Esophagus squamous epithelium (tissue), 5 donors: ENCODE measurements at regions not wholly inside any gene's neighbourhood (a gene's known extent, or its start where the extent isn't known, plus 50 kb on each side); places are given as distances from the start of the nearest gene placed in this dataset.

Source experiments
- DNase-seq: peaks from one replicate; lab custom pipeline; 2025; lab: John Stamatoyannopoulos, UW
- H3K27ac ChIP-seq, 4 donors: fragments of 200-600 bp; sonication (generic); one replicate each; pipeline ENCODE4 v1.5.1; 2016 to 2019; ENCODE audit warnings: mild to moderate bottlenecking in 1 of 4
- H3K27me3 ChIP-seq, 4 donors: fragments of 200-600 bp; sonication (generic); 1 replicate in 3 of 4; 2 replicates in 1 of 4; pipeline versions ENCODE4 v1.5.1 to v1.6.0; 2017 to 2021; ENCODE audit warnings: antibody characterized with exemption in 1 of 4
- H3K36me3 ChIP-seq, 3 donors: fragments of 200-600 bp; sonication (generic); one replicate each; pipeline ENCODE4 v1.5.1; 2016 to 2019
- H3K4me1 ChIP-seq, 3 donors: fragments of 200-600 bp; sonication (generic); one replicate each; pipeline ENCODE4 v1.5.1; 2017 to 2019
- H3K4me3 ChIP-seq, 4 donors: fragments of 200-600 bp; sonication (generic); 1 replicate in 3 of 4; 2 replicates in 1 of 4; pipeline ENCODE4 v1.5.1; 2016 to 2019; ENCODE audit warnings: mild to moderate bottlenecking in 2 of 4, moderate library complexity in 1 of 4
- H3K9me3 ChIP-seq, 3 donors: fragments of 200-600 bp; sonication (generic); one replicate each; pipeline ENCODE4 v1.5.1; 2016 to 2019
- POLR2A ChIP-seq, 4 donors: fragments of 450-650 bp; IDR thresholded peaks; one replicate each; pipeline ENCODE4 v1.6.1; 2017; ENCODE audit warnings: antibody characterized with exemption in 4 of 4, mild to moderate bottlenecking in 4 of 4, moderate library complexity in 3 of 4
- WGBS, 2 donors: methylation state at CpG; one replicate each; pipeline ENCODE4 v1.1.5; 2018; 5-methylcytosine and 5-hydroxymethylcytosine counted together
- intact Hi-C: fragments of 100-400 bp; cut with DNase I; formaldehyde crosslinking; loops from one replicate; pipeline ENCODE4 v1.15.0; 2022
- TF ChIP-seq, protein P1 (sequence below), 6 experiments: fragments of 450-650 bp in 4 of 6; fragments of 200-600 bp in 2 of 6; sonication (generic) in 2 of 6; IDR thresholded peaks; one replicate each; pipeline ENCODE4 v1.5.1; 2016 to 2019; ENCODE audit warnings: antibody characterized with exemption in 6 of 6, mild to moderate bottlenecking in 4 of 6, moderate library complexity in 4 of 6
- donor health status: DM: yes; HTN: yes; CAD: no.

DNA sequence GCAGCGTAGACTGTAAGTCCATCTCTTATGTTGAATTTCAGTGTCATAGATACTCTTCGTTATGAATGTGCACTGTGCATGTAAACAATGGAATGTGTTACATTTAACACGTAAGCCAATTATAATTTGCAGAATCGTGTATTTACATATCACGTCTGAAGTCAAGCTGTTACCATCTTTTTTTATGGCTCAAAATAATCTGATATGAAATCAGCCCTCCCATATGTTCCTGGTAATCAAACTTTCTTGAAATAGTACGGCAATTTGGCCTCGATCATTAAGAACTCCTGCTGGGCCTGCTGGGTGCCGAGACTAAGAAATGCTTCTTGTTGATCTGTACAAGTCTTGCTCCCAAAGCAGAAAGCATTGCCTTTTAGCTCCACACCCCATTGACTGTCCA lies 89.6 kb upstream of the DOK5 start:
- Histone ChIP-seq H3K36me3 (no peaks in the 10 kb centered on the region), H3K27me3 (no peaks in the 10 kb centered on the region), H3K4me3 (no peak overlapping the region), H3K9me3 (no peaks in the 10 kb centered on the region), H3K4me1 (no peaks in the 10 kb centered on the region), H3K27ac (no peak overlapping the region)
- 83 to 85% methylated on average over 8 of the region's 8 CpGs for whole genome bisulfite sequencing, 2 donors
- TF ChIP-seq, protein P1, sequence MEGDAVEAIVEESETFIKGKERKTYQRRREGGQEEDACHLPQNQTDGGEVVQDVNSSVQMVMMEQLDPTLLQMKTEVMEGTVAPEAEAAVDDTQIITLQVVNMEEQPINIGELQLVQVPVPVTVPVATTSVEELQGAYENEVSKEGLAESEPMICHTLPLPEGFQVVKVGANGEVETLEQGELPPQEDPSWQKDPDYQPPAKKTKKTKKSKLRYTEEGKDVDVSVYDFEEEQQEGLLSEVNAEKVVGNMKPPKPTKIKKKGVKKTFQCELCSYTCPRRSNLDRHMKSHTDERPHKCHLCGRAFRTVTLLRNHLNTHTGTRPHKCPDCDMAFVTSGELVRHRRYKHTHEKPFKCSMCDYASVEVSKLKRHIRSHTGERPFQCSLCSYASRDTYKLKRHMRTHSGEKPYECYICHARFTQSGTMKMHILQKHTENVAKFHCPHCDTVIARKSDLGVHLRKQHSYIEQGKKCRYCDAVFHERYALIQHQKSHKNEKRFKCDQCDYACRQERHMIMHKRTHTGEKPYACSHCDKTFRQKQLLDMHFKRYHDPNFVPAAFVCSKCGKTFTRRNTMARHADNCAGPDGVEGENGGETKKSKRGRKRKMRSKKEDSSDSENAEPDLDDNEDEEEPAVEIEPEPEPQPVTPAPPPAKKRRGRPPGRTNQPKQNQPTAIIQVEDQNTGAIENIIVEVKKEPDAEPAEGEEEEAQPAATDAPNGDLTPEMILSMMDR (IDR thresholded peaks at IDR 0.05) = no peak
- no peak for TF ChIP-seq POLR2A (IDR thresholded peaks at IDR 0.05)
- intact Hi-C loops = no loop called here
- DNase-seq = no peak

DNA sequence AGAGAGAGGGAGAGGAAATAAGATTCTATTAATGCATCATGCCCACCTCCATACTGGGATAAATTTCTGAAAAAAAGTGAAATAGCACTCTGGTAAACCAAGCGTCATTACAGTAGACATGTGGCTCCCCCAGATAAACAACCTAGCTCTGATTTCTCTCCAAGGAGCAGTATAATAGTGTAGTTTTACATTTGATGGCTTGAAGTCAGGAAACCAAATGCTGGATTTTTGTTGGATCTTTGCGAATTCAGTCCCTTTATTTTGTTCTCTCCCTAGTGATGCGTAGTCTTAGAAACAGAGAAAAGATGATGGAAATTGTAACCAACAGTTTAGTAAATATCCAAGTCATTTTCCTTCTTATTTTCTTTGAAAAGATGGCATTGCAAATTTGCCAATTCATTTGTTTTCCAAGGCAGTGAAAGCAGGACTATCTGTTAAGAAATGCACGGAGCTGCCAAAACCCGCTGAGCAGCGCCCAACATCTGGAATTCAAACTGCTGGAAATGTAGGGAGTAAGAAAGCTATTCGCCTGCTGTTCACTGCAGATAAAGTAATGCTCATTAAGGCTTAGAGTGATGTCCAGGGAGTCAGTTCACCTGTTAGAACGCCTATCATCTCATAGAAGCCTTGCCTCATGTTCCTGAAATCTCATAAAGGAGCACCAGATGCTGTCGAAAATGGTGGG lies 85.7 kb upstream of the DOK5 start:
- no peaks in the 10 kb centered on the region for H3K36me3 ChIP-seq
- intact Hi-C loops = no loop called here
- H3K27ac ChIP-seq = no peak overlapping the region
- no peaks in the 10 kb centered on the region for H3K4me1 ChIP-seq
- TF ChIP-seq, protein P1 (IDR thresholded peaks at IDR 0.05) = no peak
- TF ChIP-seq POLR2A (IDR thresholded peaks at IDR 0.05) = no peak
- no peaks in the 10 kb centered on the region for H3K27me3 ChIP-seq
- H3K9me3 ChIP-seq = no peaks in the 10 kb centered on the region
- no peak overlapping the region for H3K4me3 ChIP-seq
- 58 to 70% methylated on average over 9 of the region's 9 CpGs for WGBS, 2 donors
- DNase-seq = no peak

DNA sequence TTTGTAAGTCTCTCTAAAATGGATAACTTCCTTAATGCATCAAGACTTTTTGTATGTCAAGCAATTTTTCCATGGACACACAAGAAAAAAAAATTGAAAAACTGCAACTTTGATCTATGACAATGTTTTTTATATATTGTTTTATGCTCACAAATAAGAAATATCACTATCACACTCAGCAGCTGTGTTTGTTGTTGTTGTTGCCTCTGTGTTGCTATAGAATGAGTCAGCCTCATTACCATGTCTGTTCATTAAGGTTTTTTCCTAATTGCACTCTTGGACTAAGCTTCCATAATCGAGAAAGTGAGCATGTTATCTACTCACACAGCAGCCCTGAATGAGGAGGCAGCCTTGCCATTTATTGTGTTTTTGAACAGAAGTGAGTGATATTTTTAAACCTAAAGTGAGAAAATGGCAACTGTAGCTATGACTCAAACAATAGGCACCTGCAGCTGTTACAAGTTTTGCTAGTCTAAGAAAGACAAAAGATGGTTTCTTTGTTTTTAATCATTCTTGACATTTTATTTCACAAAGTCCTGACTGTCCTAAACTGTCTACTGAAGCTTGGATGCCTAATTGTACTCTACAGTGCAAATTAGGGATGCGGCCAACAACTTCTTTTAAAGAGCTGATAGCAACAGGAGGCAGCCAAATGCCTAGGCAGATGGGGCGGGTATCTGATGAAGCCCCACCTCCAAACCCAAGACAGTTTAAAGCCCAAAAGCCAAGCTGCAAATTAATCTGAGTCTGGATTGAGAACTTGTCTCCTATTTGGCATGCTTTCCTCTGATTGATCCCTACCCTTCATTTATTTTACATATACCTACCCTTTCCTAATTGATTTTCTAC lies 77.9 kb upstream of the DOK5 start:
- intact Hi-C loops = no loop called here
- H3K36me3 ChIP-seq = no peaks in the 10 kb centered on the region
- H3K4me1 ChIP-seq = no peaks in the 10 kb centered on the region
- H3K9me3 ChIP-seq = no peaks in the 10 kb centered on the region
- 74 to 81% methylated on average over 3 of the region's 3 CpGs for WGBS, 2 donors
- DNase-seq = no peak
- H3K4me3 ChIP-seq = no peak overlapping the region
- TF ChIP-seq, protein P1 (IDR thresholded peaks at IDR 0.05) = no peak
- no peak for TF ChIP-seq POLR2A (IDR thresholded peaks at IDR 0.05)
- H3K27ac ChIP-seq = no peak overlapping the region
- no peaks in the 10 kb centered on the region for H3K27me3 ChIP-seq

DNA sequence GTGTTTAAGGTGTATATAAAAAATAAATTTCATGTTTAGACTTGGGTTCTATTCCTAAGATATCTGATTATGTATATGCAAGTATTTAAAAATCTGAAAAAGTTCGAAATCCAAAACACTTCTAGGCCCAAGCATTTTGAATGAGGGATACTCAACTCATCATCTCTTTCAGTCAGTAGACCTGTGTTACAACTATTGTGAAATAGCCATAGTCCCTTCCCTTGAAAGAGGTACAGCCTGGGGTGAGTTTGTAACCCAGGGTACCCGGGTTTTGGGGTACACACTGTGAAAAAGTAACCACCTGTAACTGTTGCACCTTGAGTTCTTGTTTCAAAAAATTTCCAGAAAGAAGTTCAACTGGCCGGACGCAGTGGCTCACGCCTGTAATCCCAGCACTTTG lies 76.6 kb upstream of the DOK5 start:
- no peaks in the 10 kb centered on the region for H3K36me3 ChIP-seq
- H3K9me3 ChIP-seq = no peaks in the 10 kb centered on the region
- WGBS, 2 donors = 73 to 81% methylated on average over 5 of the region's 5 CpGs
- H3K27ac ChIP-seq = no peak overlapping the region
- no peaks in the 10 kb centered on the region for H3K4me1 ChIP-seq
- no peak for DNase-seq
- no peaks in the 10 kb centered on the region for H3K27me3 ChIP-seq
- intact Hi-C loops = no loop called here
- H3K4me3 ChIP-seq = no peak overlapping the region
- no peak for TF ChIP-seq POLR2A (IDR thresholded peaks at IDR 0.05)
- TF ChIP-seq, protein P1 (IDR thresholded peaks at IDR 0.05) = no peak

DNA sequence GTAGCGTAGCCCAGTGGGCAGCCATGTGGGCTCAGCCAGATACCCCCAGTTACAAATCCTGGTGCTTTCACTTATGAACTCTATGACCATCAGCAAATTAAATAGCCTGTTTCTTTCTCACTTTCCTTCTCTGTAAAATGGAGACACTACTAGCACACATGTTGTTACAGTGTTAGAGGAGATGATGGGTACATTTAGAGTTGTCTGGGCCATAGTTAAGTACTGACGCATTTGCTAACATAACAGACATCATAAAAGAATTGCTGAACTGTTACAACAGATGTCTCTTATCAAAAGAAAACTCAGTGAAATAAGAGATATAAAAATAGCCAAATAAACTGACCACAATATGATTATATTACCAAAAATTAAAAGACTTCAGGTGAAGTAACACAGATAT lies 69.9 kb upstream of the DOK5 start:
- Histone ChIP-seq H3K27me3 (no peaks in the 10 kb centered on the region), H3K36me3 (no peaks in the 10 kb centered on the region), H3K4me1 (no peaks in the 10 kb centered on the region), H3K4me3 (no peak overlapping the region), H3K9me3 (no peaks in the 10 kb centered on the region), H3K27ac (no peak overlapping the region)
- TF ChIP-seq POLR2A (IDR thresholded peaks at IDR 0.05) = no peak
- TF ChIP-seq, protein P1 (IDR thresholded peaks at IDR 0.05) = no peak
- intact Hi-C loops = no loop called here
- no peak for DNase-seq
- WGBS, 2 donors = 91 to 92% methylated on average over 2 of the region's 2 CpGs
